Brain microvascular endothelial cell (primary cell): ENCODE measurements at regions not wholly inside any gene's neighbourhood (a gene's known extent, or its start where the extent isn't known, plus 50 kb on each side); places are given as distances from the start of the nearest gene placed in this dataset.

Source experiments
- DNase-seq: peaks from one replicate; pipeline ENCODE4 v3.0.0-alpha.2; 2020
- H3K27ac ChIP-seq: fragments of 250-450 bp; sonication (Bioruptor Pico); 2 replicates; pipeline ENCODE4 v1.5.1; 2020; ENCODE audit warnings: mild to moderate bottlenecking, moderate library complexity
- H3K27me3 ChIP-seq: fragments of 250-450 bp; sonication (Bioruptor Pico); replicated peaks from 2 replicates; pipeline ENCODE4 v1.5.1; 2020; ENCODE audit warnings: mild to moderate bottlenecking
- H3K36me3 ChIP-seq: fragments of 250-450 bp; sonication (Bioruptor Pico); replicated peaks from 2 replicates; pipeline ENCODE4 v1.5.1; 2020; ENCODE audit warnings: mild to moderate bottlenecking
- H3K4me3 ChIP-seq: 2 replicates; pipeline ENCODE4 v1.5.1; 2011; ENCODE audit warnings: low read depth, mild to moderate bottlenecking, control low read depth, low read length, moderate library complexity
- CTCF ChIP-seq: IDR thresholded peaks from 2 replicates; pipeline ENCODE4 v1.5.1; 2011; ENCODE audit warnings: low read depth, mild to moderate bottlenecking, moderate library complexity, low read length, control low read depth, inconsistent platforms; ENCODE audit errors: missing control alignments
- in situ Hi-C: cut with HindIII; loops from 2 replicates; pipeline ENCODE4 v1.10.0; 2017; ENCODE audit warnings: low sequenced_read_pairs, low pct_ligation_motif_present

GRCh38 chr6:100944644-100945043, 63.5 kb upstream of the ASCC3 start:
- DNase-seq, result no peak
- in situ Hi-C loops, result no loop called here
- Histone ChIP-seq H3K4me3 (no peak overlapping the region), H3K27ac (no peak overlapping the region), H3K27me3 (no peaks in the 10 kb centered on the region), H3K36me3 (no peaks in the 10 kb centered on the region)
- TF ChIP-seq CTCF, result no peak

GRCh38 chr6:100946021-100946540, 65.0 kb upstream of the ASCC3 start:
- Histone ChIP-seq H3K4me3 (no peak overlapping the region), H3K27me3 (no peaks in the 10 kb centered on the region), H3K36me3 (no peaks in the 10 kb centered on the region), H3K27ac (no peak overlapping the region)
- DNase-seq, result no peak
- in situ Hi-C loops, result no loop called here
- no peak for TF ChIP-seq CTCF

GRCh38 chr6:100946711-100947110, 65.6 kb upstream of the ASCC3 start:
- Histone ChIP-seq H3K27me3 (no peaks in the 10 kb centered on the region), H3K36me3 (no peaks in the 10 kb centered on the region), H3K27ac (no peak overlapping the region), H3K4me3 (no peak overlapping the region)
- no peak for TF ChIP-seq CTCF
- in situ Hi-C loops, result no loop called here
- no peak for DNase-seq

- TF ChIP-seq CTCF, result no peak
- H3K4me3 ChIP-seq, result no peak overlapping the region
- no peak overlapping the region for H3K27ac ChIP-seq
- H3K36me3 ChIP-seq, result no peaks in the 10 kb centered on the region
- no peaks in the 10 kb centered on the region for H3K27me3 ChIP-seq
- peak; percentile 4 for DNase-seq
- in situ Hi-C loops, result no loop called here
Observed at GRCh38 chr6:100948381-100949133, 67.4 kb upstream of the ASCC3 start.

- Histone ChIP-seq H3K4me3 (no peak overlapping the region), H3K36me3 (no peaks in the 10 kb centered on the region), H3K27me3 (no peaks in the 10 kb centered on the region), H3K27ac (no peak overlapping the region)
- no peak for TF ChIP-seq CTCF
- DNase-seq, result no peak
- in situ Hi-C loops, result no loop called here
Observed at GRCh38 chr6:100952006-100952405, 70.9 kb upstream of the ASCC3 start.

GRCh38 chr6:100959280-100959679, 78.2 kb upstream of the ASCC3 start:
- Histone ChIP-seq H3K27me3 (no peaks in the 10 kb centered on the region), H3K27ac (no peak overlapping the region), H3K36me3 (no peaks in the 10 kb centered on the region), H3K4me3 (no peak overlapping the region)
- TF ChIP-seq CTCF, result no peak
- in situ Hi-C loops, result no loop called here
- DNase-seq, result no peak
